ENCODE measurements at regions not wholly inside any gene's neighbourhood (a gene's known extent, or its start where the extent isn't known, plus 50 kb on each side); places are given as distances from the start of the nearest gene placed in this dataset.
"Not testable (repeated sequence)": the region's sequence is repeated elsewhere in the genome, so short reads cannot be mapped to it uniquely, and the experiment has no call there.

DNA sequence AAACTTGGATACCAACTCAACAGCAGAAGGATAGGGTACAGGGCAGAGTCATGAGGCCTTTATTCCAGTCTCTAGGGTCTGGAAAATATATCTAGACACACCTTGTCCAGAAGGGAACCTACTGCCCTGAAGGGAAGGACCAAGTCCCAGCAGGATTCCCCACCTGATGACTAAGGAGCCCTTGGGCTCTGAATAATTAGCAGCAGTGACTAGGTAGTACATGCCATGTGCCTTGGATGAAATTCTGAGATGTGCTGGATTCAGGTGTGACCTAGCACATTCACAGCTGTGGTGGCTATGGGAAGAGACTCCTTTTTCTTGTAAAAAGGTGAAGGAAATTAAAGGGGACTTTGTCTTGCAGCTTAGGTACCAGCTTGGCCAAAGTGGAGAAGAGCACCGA is 364.3 kb upstream of the PTCHD4 start:
- DNase-seq = no peak

DNA sequence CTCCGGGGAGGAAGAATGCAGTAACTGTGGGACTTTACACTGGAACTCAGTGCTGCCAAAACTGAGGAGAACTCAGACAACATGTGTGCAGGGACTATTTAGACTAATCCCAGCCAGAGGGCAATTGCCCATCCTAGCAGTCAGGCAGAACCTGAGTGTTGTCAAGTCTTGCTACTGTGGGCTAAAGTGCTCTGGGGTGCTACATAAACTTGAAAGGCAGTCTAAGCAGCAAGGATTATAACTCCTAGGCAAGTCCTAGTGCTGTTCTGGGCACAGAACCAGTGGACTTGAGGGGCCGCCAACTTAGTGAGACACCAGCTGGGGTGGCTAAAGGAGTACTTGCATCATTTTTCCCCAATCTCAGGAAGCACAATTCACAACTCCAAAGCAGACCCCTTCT is 363.8 kb upstream of the PTCHD4 start:
- no peak for DNase-seq

DNA sequence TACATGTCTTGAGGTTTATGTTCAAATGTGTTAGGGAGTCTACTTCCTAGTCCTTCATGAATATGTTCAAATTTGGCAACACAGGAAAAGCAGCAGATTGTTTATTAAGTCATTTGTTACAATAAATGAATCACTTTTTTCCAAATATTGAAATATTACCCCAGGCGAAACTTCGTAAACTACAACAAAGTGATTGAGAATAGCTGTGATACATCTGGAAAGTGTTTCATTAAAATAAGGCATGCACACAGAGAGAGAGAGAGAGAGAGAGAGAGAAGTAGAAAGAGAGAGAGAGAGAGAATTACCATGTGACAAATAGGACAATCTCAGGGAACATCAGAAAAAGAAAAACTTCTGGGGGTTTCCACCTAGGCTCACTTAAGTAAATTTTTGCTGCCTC is 363.1 kb upstream of the PTCHD4 start:
- DNase-seq = no peak

DNA sequence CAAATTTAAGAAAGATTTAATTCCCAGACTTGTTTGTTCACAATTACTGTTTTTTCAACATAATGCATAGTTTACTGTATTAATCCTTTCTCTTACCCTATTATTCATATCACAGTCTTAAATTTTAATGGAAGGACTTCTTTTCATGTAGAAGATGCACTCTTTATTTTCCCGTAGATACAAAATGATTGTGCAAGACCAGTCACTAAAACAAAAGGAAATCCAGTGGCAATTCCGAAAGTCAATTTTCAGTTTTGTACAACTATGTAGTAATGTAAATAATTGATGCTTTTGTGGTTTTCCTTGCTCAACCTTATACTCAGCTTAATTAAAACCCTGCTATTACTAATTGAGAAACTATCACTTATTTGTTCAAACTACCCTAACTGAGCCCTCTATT is 361.5 kb upstream of the PTCHD4 start:
- DNase-seq = no peak

DNA sequence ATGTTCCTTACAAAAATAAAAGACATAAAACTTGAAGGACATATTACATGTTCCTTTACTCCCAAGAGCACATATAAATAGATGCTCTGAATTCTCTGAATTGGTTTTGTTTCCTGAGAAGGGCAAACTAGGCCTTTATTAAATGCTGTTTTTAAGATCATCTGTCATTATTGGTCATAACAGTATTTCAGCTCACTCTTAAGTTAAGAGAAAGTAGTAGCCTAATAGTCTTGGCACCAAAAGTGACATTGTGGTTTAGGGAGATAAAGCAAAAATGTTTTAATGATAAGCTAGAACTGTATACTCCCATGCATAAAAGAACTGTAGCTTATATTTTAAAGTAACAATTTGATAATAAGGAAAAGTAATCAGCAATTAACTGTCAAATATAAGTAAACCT is 361.1 kb upstream of the PTCHD4 start:
- DNase-seq = no peak

DNA sequence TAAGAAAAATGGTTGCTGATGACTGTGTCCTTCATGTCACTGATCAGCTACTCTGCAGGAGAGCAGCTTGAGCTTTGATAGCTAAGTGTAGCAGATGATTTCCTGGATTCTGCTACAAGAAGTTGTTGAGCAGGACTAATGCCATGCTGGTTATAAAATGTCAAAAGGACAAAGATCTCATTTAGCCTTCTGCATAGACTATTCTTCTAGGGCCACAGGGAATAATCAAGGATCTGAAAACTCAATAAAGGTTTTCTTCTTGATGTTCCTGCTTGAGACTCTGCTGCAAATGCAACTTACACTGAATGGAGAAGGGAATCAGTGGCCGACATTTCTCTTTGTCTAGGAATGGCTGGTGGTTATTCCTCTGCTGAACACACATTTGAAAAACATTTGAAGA is 360.3 kb upstream of the PTCHD4 start:
- DNase-seq = no peak

DNA sequence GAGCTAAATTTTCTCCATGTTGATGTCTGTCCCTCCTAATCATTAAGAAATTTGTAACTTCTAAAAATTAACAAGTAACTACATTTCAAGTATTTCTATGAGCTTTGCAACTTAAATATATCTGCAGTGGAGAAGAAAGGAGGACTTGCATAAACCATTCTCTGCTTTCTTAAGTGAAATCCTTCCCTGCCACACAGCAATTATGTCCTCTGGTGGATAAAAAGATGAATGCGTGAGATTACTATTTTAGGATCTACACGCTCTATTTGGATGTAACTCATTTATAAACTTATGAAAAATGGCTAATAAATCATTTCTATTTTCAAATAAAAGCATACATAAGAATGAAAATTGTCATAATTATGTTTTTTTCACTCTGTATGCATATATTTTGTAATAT is 338.0 kb upstream of the PTCHD4 start:
- DNase-seq = no peak

DNA sequence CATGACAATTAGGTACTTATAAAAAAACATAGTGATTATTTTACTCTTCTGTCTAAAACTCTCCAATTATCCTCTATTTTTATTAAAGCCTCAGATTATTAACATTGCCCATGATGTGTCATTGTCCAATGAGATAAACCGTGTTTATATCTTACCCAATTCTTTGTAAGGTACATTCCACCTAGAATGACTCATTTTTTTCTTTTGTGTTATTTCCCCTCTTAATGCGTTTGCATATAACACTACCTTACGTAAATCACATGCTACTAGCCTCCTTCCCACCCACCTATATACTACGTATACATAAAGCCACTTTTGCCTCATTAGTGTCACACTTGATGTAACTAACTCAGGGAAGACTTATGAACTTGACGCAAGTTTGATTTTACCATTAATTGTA is 336.3 kb upstream of the PTCHD4 start:
- no peak for DNase-seq

DNA sequence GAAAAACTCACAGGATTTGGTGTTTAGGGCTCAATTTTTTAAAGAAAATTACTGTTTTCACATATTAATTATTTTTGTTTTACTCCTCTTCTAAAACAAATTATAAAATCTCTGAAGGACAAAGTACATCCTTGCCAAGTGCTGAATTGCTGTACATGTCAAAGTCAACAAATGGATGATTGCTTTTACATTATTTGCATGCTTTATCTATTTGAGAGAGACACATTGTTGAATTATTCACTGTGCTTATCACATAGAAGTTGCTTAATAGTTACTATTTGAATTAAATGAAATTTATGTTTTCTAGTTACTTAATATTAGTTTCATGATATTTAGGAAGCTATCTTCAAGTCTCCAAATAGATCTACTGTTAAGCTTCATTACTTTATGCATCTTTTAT is 318.6 kb upstream of the PTCHD4 start:
- no peak for DNase-seq

DNA sequence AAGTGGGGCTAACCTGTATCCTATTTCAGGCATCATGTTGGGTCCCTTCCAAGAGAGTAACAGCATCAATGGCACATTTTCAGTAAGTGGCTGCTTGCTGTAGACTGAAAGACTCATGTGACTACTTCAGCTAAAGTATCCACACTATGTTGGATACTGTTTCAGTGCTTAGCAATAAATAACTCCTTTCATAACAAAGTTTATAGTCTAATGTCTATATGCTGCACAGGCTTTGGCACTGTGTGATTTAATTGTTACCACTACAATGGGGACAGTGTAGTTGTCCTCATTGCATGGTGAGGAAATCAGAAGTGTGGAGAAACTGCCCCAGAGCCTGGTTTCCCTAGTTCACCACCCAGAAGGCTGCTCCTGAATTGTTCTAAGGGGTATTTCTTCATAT is 318.0 kb upstream of the PTCHD4 start:
- DNase-seq = no peak

DNA sequence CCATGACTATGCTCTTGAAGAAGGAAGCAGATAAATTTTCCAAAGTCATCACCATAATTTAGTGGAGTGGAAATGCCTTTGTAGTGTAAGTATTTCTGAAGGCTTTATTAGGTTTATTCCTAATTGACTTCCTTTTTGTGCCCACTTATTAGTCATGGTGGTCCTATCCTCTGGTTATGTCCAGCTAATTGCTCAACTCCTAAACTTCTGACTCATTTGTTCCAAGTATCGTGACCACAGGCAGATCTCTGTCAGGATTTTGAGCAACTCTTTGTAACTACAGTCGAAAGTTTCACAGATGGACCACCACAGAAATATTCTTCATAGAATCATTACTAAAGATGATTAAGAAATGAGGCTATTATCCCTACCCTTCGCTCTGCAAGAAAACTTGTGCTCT is 315.6 kb upstream of the PTCHD4 start:
- no peak for DNase-seq

DNA sequence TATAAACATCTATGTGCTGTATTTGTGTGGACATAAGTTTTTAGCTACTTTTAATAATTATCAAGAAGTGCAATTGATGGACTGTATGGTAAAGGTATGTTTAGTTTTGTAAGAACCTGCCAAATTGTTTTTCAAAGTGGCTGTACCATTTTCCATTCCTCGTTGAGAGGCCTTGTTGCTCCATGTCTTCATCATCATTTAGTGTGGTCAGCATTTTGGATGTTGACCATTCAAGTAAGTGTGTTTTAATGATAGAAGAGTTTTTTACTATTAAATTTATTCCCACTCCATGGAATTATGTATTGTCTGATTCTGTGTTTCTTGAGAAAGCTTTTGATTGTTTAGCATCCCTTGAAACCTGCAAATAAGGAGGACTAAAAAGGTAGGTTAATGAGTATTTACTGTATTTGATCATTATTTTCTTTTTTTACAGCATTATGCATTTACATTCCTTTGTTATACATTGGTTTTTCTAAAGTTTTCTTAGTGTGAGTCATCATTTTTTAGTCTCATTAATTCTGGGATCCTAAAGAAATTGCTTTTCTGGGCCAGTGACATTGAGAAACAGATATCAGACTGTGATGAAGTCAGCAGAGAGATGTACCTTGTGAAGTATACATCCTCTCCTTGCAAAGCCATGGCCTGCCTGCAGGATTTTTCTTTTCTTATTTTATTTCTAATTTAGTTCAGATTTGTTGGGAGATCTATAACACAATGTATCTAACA is 312.8 kb upstream of the PTCHD4 start:
- DNase-seq = no peak

DNA sequence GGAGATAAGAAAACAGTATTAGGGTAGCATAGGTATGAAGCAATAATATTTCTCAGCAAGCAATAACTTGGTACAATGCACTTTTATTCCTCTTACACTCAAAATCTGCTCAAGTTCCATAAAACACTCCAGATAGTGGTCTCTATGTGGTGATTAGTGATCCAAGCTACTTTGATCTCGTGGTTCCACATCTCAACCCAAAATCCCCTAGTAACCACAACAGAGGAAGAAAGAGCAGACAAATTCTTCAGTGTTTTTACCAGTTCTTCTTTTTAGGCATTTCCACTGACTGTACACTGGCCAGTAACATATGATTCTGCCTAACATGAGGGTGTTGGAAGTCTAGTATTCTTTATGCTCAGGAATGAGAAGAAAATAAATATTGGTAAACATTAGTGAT is 309.0 kb upstream of the PTCHD4 start:
- no peak for DNase-seq

DNA sequence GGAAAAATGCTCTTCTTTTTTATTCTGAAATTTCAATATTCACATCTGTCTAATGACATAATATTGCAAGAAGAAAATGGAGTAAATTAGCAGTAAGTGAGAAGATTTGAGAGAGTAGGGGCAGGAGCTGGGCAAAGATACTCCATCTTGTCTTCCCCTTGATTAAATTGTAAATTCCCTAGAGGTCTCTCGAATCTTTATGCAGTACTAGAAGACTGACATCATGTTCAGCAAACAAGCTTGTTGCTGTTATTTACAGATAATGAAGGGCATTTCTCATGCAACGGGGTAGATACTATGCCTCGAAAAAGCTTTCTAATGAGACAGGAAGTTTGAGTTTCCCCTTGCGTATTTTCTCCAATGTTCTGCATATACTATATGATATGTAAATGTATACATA is 306.9 kb upstream of the PTCHD4 start:
- no peak for DNase-seq

DNA sequence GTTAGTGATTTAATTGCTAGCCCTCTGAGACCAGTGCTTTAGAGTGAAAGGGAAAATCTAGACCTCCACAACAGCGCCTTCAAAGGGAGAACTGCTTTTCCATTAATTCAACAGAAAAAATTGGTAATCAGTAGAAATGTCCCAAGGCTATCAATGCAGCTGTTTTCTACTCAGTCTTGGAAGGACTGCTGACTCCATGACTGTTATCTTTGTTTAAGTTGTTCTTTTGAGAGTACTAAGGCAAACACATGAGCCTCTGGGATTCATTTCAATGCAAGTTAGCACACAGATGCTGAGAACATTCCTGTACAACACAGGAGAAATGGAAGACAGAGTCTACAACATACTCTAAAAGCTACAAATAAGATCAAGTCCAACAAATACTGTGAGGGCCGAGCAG is 301.7 kb upstream of the PTCHD4 start:
- DNase-seq = no peak

DNA sequence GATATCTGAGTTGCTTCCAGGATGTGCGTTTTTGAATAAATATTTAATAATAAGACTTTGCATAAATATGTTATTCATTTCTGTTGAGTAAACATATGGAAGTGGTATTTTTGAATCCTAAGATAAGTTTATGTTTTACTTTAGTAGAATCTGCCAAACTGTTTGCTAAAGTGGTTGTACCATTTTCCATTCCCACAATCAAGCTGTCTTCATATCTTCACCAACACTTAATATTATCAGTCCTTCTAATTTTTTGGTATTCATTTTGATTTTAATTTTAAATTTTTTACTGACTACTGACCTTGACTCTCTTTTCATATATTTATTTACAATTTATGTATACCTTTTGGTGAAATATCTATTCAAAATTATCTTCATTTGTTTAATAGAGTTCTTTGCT is 293.9 kb upstream of the PTCHD4 start:
- no peak for DNase-seq

DNA sequence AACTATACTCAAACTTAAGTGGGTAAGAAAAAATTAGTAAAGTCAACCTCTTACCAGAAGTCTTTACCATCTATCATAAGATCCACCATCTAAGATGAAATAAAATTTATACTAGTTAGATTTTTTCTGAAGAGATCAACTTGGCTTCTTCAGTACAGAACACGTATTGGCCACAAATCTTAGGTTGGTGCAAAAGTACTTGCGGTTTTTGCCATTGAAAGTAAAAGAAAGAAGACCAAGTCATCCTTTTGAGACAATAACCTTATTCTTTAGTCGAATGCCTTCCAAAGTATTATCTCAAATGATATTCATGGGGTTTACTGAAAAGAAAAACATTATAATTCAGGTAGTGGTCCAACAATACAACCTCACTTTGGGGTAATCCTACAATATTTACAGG is 292.6 kb upstream of the PTCHD4 start:
- DNase-seq = no peak

DNA sequence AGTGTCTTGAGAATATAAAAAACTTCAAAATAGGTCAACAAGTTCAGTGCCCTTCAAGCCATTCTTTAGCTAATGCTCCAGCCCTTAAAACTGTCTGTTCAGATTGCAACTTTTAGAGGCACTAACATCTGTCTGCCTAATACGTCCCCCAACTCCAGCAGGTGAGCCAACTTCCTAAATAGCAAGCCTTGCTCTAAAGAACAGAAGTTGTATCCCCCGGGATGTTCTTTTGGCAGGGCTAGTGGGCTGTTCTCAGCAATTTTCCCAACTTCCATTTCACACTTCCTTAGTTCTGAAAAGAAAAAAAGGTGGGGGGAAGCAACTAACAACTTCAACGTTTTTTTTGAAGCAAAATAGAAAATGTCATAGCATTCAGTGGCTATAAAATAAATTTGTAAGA is 290.0 kb upstream of the PTCHD4 start:
- DNase-seq = no peak

DNA sequence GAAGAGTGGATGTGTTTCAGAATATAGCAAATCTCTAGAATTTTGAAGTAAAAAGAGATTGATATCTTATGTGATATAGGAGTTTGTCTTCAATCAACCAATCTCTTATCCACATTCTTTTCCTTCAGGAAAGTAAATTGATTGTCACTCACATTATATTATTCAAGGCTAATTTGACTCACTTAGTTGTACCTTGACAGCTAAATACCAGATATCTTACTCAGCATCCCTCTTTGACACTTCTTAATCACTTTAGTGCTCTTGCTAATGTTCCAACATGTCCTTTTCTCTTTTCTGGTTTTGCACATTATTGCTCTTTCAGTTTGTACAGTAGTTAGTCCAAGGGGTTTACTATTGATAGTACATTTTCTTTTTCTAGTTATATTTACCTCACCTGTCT is 286.9 kb upstream of the PTCHD4 start:
- no peak for DNase-seq

DNA sequence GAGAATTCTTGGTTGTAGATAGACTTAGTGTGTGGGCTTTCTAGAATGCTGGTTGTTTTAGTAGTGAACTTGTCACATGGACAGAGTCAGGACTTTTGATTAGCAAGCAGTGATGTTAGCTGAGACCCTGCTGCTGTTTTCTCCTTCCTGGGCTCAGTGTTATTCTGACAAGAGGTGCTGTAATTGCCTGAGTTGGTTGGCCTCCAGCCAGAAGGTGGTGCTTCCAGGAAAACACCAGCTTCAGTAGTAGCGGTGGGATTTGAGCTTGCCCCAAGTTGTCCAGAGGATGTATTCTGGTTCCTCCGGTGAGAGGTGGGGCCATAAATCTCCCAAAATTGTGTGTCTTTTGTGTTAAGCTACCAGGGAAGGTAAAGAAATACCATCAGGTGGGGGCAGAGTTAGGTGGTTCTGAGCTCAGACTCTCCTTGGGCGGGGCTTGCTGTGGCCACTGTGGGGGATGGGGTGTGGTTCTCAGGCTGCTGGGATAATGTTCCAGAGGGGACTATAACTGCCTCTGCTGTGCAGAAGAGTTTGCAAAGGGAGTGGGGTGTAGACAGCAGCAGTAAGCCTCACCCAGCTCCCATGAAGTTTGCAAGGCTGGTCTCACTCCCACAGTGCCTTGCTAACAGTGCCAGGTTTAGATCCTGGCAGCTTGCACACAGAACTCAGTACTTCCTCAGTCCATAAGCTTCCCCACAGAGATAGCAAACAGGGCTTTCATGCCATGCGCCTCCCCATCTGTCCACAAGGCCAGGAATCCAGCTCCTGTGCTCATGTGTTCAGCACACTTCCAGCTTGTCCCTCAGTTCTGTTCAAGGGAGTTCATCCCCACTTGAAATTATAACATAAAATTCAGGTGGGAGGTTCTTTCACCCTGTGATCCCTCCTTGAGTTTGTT is 278.4 kb upstream of the PTCHD4 start:
- DNase-seq = no peak

DNA sequence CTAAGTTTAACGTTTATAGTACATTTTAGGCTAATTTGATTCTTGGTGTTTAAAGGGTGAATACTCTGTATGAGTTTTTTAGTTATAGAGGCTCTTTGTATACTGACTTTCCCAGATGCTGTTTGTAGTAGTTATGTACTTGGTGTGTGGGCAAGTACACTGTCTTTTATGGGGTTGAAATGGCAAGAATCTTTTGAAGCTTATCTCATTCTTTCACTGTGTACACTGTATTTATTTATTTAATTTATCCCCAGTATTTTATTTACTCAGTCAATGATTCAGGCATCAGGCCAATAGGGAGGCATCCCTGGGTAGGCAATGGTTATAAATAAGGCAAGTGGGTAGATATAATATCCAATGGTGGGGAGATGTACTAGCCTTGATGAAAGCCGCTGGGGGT is 277.0 kb upstream of the PTCHD4 start:
- no peak for DNase-seq

DNA sequence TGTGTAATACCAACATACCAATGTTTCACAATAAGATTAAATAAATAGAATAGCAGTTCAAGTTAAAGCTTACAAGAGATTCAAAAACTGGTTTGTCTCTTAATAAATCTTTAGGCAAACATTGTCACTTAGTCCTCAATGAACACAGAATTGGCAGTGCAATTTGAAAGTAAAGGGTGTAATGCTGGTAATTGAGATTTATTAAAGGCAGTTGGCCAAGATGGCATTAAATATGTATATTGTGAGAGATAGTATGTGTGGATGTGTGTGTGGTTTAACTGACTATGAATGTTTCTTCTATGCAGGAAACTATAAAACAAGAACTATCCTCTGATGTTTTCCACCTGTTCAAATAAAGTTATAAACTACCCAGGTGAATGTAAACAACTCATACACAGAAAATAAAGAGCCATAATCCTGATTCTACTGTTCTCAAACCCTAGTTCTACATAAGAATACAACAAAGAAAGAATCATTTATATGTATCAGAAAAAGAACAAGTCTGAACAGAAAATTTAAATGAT is 267.9 kb upstream of the PTCHD4 start:
- DNase-seq = no peak

DNA sequence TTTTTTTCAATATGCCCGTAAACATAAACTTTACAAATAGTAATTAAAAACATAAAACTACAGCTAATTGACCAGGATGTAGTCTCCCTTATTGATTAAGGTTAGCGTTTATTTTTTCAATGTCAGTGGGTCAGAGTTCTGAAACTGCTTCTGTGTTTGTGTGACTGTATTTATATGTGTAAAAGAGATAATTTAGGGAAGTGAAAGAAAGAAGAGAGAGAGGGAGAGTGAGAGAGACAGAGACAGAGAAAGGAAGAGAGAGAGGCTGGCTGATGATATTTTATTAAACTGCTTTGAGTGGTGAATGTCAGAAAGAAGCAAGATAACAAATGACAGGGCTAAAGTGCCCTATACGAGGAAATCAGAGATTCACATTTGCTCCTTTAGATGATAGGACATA is 266.1 kb upstream of the PTCHD4 start:
- DNase-seq = no peak

DNA sequence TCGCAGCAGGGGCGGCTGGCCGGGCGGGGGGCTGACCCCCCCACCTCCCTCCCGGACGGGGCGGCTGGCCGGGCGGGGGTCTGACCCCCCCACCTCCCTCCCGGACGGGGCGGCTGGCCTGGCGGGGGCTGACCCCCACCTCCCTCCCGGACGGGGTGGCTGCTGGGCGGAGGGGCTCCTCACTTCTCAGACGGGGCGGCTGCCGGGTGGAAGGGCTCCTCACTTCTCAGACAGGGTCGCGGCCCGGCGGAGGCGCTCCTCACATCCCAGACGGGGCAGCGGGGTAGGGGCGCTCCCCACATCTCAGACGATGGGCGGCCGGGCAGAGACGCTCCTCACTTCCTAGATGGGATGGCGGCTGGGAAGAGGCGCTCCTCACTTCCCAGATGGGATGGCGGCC is 260.2 kb upstream of the PTCHD4 start:
- DNase-seq = not testable (repeated sequence)
